GM12891 (cell line): ENCODE measurements at regions not wholly inside any gene's neighbourhood (a gene's known extent, or its start where the extent isn't known, plus 50 kb on each side); places are given as distances from the start of the nearest gene placed in this dataset.

ENCODE experiments used
- PAX5 ChIP-seq: IDR thresholded peaks from 2 replicates; pipeline ENCODE4 v1.6.1; 2011; ENCODE audit warnings: low read length, moderate library complexity, mild to moderate bottlenecking; ENCODE audit not compliant: insufficient read depth, severe bottlenecking
- POLR2A ChIP-seq: IDR thresholded peaks from 2 replicates; pipeline ENCODE4 v1.6.1; 2011; ENCODE audit warnings: low read depth, low read length, control low read depth
- POLR2AphosphoS5 ChIP-seq: IDR thresholded peaks from 2 replicates; pipeline ENCODE4 v1.6.1; 2011; ENCODE audit warnings: low read depth, low read length, control low read depth
- POU2F2 ChIP-seq: IDR thresholded peaks from 2 replicates; pipeline ENCODE4 v1.6.1; 2011; ENCODE audit warnings: low read depth, mild to moderate bottlenecking, control low read depth, low read length, moderate library complexity
- SPI1 ChIP-seq: IDR thresholded peaks from 2 replicates; pipeline ENCODE4 v1.6.1; 2011; ENCODE audit warnings: low read depth, low read length, control low read depth
- TAF1 ChIP-seq: IDR thresholded peaks from 2 replicates; pipeline ENCODE4 v1.6.1; 2011; ENCODE audit warnings: low read depth, low read length, control low read depth

- TF ChIP-seq POLR2A (no peak), PAX5 (no peak), POLR2AphosphoS5 (no peak), SPI1 (no peak), TAF1 (no peak), POU2F2 (no peak)
Observed at GRCh38 chr9:79940919-79941318, 369.2 kb downstream of the TLE4 start.
